Ectodermal cell (in vitro differentiated cells): ENCODE measurements at regions not wholly inside any gene's neighbourhood (a gene's known extent, or its start where the extent isn't known, plus 50 kb on each side); places are given as distances from the start of the nearest gene placed in this dataset.

Experiments
- H3K27ac ChIP-seq: 2 replicates; pipeline ENCODE4 v1.7.0; 2013; ENCODE audit warnings: mild to moderate bottlenecking, low read depth, low read length; ENCODE audit not compliant: insufficient read depth, poor library complexity, severe bottlenecking
- H3K27me3 ChIP-seq: 2 replicates; pipeline ENCODE4 v1.7.0; 2013; ENCODE audit warnings: mild to moderate bottlenecking, low read length; ENCODE audit not compliant: insufficient read depth, control insufficient read depth, poor library complexity, severe bottlenecking
- H3K36me3 ChIP-seq: one replicate; pipeline ENCODE4 v1.7.0; 2013; ENCODE audit warnings: low read length; ENCODE audit not compliant: control insufficient read depth, insufficient read depth
- H3K4me1 ChIP-seq: one replicate; pipeline ENCODE4 v1.7.0; 2013; ENCODE audit warnings: low read length; ENCODE audit not compliant: control insufficient read depth, insufficient read depth
- H3K4me3 ChIP-seq: 2 replicates; pipeline ENCODE4 v1.7.0; 2013; ENCODE audit warnings: low read depth, low read length, control low read depth; ENCODE audit not compliant: insufficient read depth
- H3K9me3 ChIP-seq: 2 replicates; pipeline ENCODE4 v1.7.0; 2013; ENCODE audit warnings: mild to moderate bottlenecking, low read length, moderate library complexity; ENCODE audit not compliant: control insufficient read depth
- WGBS, 2 experiments: methylation state at CpG; one replicate each; pipeline ENCODE4 v1.1.7; 2013; ENCODE audit warnings: missing lambda C conversion rate in 2 of 2; 5-methylcytosine and 5-hydroxymethylcytosine counted together

DNA sequence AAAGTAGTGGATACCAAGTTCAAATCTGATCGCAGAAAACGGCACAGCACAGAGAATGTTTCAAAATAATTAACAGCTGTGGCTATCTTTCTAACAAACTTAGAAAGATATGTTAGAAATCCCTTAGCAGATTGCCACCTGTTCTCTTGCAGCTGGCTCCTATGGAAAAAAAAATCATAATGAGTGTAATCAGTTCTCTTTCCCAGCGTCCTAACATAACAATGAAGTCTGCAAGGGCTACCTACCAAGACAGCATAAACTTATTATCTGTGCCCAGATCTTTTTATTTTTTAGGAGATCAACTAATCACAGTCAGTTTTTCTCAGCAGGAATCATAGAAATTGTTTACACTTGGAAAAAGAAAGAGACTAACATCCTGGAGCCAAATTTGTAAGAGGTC lies 358.6 kb upstream of the FOXG1 start:
- Histone ChIP-seq H3K4me3 (no peak overlapping the region), H3K36me3 (no peaks in the 10 kb centered on the region), H3K27ac (no peak overlapping the region), H3K4me1 (no peaks in the 10 kb centered on the region), H3K9me3 (no peaks in the 10 kb centered on the region), H3K27me3 (no peaks in the 10 kb centered on the region)
- 95% methylated on average over 3 of the region's 3 CpGs for WGBS, 2 experiments

DNA sequence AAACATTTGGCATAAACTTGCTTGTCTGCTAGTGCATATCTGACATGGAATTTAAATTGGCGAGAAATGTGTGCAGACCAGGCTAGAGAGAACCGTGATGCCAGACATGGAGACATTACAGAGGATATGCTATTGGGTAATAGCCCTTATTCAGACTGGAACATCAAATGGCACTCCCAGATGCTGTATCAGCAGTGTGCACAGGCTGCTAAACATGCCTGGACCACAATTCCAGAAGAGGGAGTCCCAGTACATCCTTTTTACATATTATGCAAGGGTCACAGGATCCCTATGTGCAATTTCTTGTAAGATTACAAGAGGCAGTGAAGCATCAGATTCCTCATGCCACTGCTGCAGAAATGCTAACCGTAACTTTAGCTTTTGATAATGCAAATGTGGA lies 354.5 kb upstream of the FOXG1 start:
- H3K4me3 ChIP-seq = no peak overlapping the region
- no peaks in the 10 kb centered on the region for H3K27me3 ChIP-seq
- no peaks in the 10 kb centered on the region for H3K4me1 ChIP-seq
- 95 to 97% methylated on average over 3 of the region's 3 CpGs for WGBS, 2 experiments
- no peak overlapping the region for H3K27ac ChIP-seq
- no peaks in the 10 kb centered on the region for H3K9me3 ChIP-seq
- no peaks in the 10 kb centered on the region for H3K36me3 ChIP-seq

DNA sequence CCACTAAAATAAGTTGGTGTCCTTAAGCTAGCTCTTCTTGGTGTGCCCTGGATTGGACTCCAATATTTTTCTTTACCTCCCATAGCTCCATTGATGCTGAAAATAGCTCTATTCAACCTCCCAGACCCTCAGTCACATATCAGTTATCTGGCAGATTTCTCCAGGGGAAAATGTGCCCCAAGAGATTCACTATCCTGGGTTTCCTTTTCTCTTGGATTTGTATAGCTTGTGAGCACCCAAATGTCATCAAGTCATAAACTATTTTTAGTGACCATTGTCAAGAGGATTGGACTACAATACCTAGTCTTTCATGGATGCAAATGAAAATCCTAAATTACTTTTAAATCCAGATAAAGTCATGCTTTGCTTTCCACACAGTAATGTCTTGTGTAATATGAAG lies 339.6 kb upstream of the FOXG1 start:
- Histone ChIP-seq H3K36me3 (no peaks in the 10 kb centered on the region), H3K9me3 (no peaks in the 10 kb centered on the region), H3K27me3 (no peaks in the 10 kb centered on the region), H3K4me1 (no peaks in the 10 kb centered on the region), H3K4me3 (no peak overlapping the region), H3K27ac (no peak overlapping the region)

DNA sequence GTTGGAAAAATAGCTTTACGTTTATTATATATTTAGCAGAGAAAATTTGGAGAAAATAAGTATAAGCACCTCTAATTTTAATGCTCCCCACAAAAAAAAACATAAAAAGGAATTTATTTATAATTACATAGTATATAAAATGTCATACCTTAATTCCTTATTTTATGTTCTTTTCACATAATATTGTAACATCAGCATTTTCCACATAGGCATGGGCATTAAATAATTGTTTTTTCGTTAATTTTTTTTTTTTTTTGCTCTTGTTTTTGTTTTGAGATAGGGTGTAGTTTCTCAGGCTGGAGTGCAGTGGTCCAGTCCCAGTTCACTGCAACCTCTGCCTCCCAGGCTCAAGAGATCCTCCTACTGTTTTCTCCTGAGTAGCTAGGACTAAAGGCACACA lies 329.8 kb upstream of the FOXG1 start:
- Histone ChIP-seq H3K4me3 (no peak overlapping the region), H3K9me3 (no peaks in the 10 kb centered on the region), H3K27me3 (no peaks in the 10 kb centered on the region), H3K36me3 (no peaks in the 10 kb centered on the region), H3K27ac (no peak overlapping the region), H3K4me1 (no peaks in the 10 kb centered on the region)
- 100% methylated on average over 1 of the region's 2 CpGs; no CpG with 5 or more reads in 1 of the 2 experiments for WGBS, 2 experiments

DNA sequence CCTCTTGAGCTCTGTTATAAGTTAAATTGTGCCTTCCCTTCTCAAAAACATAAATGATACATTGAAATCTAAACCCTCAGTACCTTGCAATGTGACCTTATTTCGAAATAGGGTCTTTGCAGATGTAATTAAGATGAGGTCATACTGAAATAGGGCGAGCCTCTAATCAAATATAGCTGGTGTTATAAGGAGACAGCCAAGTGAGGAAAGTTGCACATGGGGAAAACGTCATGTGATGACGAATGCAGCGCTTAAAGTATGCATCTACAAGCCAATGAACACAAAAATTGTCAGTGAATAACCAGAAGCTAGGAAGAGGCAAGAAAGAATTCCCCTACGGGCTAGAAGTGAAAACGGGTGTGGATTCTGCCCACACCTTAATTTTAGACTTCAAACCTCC lies 305.2 kb upstream of the FOXG1 start:
- Histone ChIP-seq H3K4me1 (no peaks in the 10 kb centered on the region), H3K36me3 (no peaks in the 10 kb centered on the region), H3K27me3 (no peaks in the 10 kb centered on the region), H3K9me3 (no peaks in the 10 kb centered on the region), H3K4me3 (no peak overlapping the region), H3K27ac (no peak overlapping the region)
- WGBS, 2 experiments = 89 to 92% methylated on average over 7 of the region's 7 CpGs

DNA sequence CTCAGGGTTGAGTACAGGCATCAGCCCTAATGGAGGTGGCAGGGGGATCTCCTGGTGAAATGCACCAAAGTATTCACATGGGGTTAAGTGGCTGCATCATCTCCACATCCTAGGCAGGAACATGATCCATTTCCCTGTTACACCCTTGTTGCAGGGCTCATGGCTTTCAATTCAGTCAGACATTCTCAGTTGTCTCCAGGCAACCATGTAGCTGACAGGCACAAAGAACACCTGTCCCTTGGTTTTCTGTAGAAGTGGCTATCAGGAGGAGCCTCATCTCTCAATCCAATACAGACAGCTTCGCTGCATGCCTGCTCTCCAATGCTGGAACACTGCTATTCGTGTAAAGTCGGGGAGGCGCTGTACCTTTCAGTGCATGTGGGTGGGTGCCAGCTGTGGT lies 299.0 kb upstream of the FOXG1 start:
- H3K9me3 ChIP-seq = no peaks in the 10 kb centered on the region
- WGBS, 2 experiments = 93 to 100% methylated on average over 4 of the region's 4 CpGs
- no peak overlapping the region for H3K4me3 ChIP-seq
- no peaks in the 10 kb centered on the region for H3K27me3 ChIP-seq
- H3K4me1 ChIP-seq = no peaks in the 10 kb centered on the region
- H3K27ac ChIP-seq = no peak overlapping the region
- H3K36me3 ChIP-seq = no peaks in the 10 kb centered on the region

DNA sequence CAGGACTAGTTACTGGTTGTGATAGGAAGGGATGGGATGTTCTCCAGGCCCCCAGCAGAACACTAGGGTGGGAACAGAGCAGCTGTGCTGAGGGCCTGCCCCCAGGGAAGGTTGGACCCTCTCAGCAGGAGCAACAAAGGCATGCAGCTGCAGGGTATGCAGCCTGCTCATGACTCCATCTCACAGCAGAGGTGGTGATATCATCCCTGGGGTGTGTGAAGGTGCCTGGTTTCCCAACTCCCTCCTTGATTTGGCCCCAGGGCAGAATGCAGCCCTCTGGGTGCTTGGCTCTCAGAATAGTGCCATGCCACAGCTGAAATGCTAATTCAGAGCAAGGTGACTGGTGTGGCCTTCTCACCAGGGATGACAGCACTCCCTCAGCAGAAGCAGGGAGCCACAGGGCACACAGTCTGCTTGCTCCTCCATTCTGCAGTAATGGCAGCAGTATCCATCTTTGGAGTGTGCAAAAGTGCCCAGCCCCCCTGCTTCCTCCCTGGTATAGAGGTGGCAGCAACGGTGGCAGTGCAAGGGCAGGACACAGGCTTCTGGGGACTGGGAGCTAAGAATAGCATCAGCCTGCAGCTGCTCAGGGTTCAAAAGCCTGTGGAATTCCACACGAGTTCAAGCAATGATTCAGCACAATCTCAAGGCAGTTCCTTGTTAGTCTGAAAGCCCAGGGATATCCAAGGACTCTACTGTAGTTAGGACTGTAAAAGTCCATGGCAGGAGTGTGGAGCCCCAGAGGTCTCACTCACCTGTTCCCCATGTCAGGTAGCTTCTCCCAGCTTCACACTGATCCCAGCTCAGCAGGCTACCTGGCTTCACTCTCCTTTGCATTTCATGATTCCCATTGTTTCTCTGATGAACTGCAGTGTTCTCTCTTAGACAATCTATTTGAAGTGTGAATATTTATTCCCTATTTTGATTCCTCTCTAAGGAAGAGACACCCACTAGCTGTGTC lies 298.1 kb upstream of the FOXG1 start:
- Histone ChIP-seq H3K27me3 (no peaks in the 10 kb centered on the region), H3K4me3 (no peak overlapping the region), H3K4me1 (no peaks in the 10 kb centered on the region), H3K27ac (no peak overlapping the region), H3K36me3 (no peaks in the 10 kb centered on the region), H3K9me3 (no peaks in the 10 kb centered on the region)
- WGBS, 2 experiments = 67 to 74% methylated on average over 2 of the region's 2 CpGs

DNA sequence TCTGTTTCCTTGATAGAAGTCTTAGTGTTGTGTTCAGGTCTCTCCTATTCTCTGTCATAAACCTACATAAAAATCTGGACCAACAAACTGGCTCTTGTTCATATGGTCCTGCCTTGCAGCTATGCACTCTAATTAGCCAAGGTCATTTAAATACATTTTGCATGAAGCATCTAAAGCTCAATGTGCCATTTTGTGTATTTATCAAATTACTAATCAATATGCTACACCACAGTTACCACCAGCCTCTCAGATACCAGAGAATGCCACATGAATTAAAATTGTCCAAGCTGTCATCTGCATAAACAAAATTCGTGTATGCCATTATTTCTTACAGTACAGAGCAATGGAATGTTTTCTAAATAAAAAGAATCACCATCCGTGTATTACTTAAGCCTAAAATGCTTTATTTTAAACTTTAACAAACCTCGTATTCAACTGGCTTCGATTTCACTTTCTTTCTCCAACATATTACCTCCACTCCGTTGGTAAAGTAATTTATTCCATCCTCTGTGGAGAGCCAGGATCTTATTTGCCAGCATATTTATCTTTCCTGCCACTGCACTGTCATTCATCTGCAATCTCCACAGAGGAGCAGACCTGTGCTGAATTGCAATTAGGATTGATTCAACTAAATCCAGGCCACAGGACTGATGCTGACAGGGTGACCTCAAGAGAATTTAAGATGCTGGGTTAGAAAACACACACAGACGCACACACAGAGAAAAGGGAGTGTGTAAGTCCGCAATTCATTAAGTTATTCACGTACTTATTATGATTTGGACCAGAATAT lies 284.1 kb upstream of the FOXG1 start:
- H3K27ac ChIP-seq = no peak overlapping the region
- no peaks in the 10 kb centered on the region for H3K4me1 ChIP-seq
- H3K36me3 ChIP-seq = no peaks in the 10 kb centered on the region
- WGBS, 2 experiments = 95 to 96% methylated on average over 6 to 7 of the region's 8 CpGs
- H3K27me3 ChIP-seq = no peaks in the 10 kb centered on the region
- H3K9me3 ChIP-seq = no peaks in the 10 kb centered on the region
- no peak overlapping the region for H3K4me3 ChIP-seq

DNA sequence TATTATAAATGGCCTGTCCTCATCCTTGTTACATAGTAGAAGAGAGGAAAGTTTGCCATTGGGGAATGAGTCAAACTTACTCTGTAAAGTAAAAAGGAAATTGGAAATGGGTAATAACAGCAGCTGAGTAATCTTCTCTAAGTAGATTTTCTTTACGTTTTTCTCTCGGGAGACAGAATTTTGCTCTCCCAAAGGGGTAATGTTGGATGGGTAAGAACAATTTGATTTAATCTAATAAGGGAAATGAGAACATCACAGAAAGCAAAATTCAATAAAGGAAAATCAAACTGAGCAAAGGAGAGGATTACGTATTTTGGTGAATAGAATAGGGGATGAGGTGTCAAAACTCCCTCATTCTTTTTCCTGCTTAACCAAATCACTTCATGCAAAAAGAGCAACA lies 283.1 kb upstream of the FOXG1 start:
- Histone ChIP-seq H3K4me3 (no peak overlapping the region), H3K27ac (no peak overlapping the region), H3K9me3 (no peaks in the 10 kb centered on the region), H3K4me1 (no peaks in the 10 kb centered on the region), H3K36me3 (no peaks in the 10 kb centered on the region), H3K27me3 (no peaks in the 10 kb centered on the region)
- 93 to 97% methylated on average over 2 of the region's 3 CpGs for WGBS, 2 experiments

DNA sequence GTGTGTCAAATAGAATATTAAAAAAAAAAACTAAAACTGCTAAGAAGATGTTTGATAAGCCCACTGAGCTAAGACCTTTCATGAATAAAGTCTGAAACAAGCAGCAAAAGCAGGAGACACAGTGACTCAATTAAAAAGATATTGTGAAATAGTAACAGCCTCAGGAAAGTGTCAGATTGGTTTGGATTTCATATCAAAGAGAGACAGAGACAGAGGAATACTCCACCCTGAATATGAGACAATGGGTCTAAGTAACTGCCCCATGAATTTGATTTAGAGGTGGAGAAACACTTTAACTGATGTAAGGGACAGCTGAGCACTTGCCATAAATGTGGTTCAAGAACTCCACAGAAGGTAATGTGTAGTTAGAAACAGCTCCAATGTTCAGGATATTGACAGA lies 277.9 kb upstream of the FOXG1 start:
- H3K27ac ChIP-seq = no peak overlapping the region
- H3K4me1 ChIP-seq = no peaks in the 10 kb centered on the region
- H3K9me3 ChIP-seq = no peaks in the 10 kb centered on the region
- no peak overlapping the region for H3K4me3 ChIP-seq
- H3K27me3 ChIP-seq = no peaks in the 10 kb centered on the region
- no peaks in the 10 kb centered on the region for H3K36me3 ChIP-seq
